ENCODE measurements at regions not wholly inside any gene's neighbourhood (a gene's known extent, or its start where the extent isn't known, plus 50 kb on each side); places are given as distances from the start of the nearest gene placed in this dataset.
"Not testable (repeated sequence)": the region's sequence is repeated elsewhere in the genome, so short reads cannot be mapped to it uniquely, and the experiment has no call there.

DNA sequence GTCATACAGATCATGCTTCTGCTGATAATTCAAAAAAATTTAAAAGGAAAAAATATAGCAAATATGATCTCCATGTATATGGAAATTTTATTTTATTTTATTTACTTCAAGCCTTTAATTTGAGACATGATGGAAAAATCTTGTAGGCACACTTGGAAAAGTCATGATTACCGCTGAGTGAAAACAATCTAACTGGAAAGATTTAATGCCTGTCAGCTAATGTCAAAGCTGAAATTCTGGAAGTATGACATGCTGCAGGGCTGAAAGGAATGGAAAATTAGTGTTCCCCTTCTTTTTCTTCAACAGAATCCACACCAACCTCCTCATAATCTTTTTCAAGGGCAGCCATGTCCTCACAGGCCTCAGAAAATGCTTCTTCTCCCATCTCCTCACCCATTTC lies 58.2 kb downstream of the RPRM start:
- no peak for DNase-seq

DNA sequence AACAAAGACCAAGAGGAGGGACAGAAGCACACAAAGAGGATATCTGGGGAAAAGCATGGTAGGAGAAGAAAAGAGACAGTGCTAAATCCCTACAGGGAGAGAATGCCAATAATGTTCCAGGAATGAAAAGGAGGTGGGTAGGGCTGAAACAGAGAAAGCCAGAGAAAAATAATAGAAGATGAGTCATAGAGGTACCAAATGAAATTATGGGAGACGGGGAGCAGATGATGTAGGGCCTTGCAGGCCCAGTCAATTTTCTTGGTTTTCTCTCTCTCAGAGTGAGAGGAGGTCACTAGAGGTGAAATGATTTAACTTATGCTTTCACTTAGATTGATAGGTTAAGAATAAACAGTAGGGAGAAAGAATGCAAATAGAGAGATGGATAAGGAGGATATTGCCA lies 61.5 kb downstream of the RPRM start:
- DNase-seq = no peak

DNA sequence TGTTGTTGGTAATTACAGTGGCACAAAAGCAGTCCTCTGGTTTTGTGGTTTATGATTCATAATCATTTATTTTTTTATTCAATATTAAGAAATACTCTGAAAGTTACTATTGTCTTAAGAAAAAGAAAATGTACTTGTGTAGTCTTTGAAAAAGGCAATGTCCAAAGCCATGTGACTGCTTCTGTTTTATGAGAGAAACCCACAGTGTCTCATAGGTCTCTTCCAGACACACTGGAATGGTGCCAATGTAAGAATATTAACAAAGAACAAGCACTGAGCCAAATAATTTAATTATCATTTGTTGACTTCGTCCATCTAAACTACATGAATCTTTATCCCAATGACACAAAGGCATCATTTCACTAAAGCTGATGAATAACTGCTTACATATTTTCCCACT lies 62.5 kb downstream of the RPRM start:
- DNase-seq = no peak

DNA sequence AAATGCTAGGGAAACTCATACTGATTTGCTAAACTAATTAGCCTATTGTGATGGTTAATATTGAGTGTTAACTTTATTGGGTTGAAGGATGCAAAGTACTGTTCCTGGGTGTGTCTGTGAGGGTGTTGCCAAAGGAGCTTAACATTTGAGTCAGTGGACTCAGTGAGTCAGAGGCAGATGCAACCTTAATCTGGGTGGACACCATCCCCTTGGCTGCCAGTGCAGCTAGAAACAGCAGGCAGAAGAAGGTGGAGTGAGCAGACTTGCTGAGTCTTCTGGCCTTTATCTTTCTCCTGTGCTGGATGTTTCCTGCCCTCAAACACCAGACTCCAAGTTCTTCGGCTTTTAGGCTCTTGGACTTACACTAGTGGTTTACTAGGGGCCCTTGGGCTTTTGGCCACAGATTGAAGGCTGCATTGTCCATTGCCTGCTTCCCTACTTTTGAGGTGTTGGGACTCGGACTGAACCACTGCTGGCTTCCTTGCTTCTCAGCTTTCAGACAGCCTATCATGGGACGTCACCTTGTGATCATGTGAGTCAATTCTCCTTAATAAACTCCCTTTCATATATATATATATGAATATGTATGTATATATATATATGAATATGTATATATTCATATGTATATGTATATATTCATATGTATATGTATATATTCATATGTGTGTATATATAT lies 69.7 kb downstream of the RPRM start:
- DNase-seq = no peak

DNA sequence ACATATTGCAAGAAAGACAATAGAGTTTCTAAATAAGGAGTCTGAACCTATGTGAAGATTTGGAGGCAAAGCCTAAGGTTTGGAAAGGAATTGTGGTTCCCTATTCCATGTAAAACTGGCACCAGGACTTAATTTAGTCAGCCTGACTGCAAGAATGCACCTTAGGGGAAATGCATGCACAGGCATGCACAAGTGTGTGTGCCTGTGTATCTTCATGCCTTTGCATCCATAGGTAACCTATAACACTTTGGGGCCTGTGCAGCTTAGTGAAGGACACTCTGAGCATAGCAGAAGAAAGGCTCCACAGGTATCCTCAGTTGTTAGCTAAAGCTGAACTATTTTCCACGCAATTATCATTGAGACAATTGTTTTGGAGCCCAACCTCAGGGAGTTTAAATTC lies 73.4 kb downstream of the RPRM start:
- no peak for DNase-seq

DNA sequence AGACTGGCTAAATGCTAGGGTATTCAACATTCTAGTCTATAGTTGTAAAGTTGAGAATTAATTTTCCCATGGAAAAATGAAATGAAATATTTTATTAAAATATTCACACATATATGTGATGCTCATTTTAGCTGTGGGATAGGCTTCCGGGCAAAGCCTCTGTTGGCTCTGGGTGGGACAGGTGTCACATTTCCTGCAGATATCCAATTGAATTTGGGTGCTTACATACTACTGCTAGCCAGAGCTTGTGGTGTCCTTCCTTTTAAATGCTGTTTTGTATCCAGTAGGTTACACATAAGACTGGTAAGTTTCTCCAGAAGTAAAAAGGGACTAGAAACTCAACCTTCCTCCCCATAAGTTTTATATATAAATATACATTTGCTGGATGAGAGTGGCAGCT lies 73.8 kb downstream of the RPRM start:
- no peak for DNase-seq

DNA sequence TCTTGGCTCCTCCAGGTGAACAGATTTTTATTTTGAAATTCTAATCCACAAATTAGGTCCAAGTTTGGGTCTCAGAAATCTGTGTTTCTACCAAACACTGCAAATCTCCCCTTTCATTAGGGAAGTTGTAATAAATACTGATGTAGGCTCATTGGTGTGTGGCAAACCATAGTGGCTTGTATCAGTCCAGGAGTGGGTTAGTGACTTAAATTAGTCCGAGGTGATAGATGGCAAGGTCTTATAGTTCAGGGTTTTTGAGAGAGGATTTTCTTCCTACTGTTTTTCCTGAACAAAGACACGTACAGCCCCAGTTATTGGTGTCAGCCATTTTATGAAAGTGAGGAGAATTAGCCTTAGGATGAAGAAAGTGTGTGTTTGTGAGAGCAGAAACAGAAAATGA lies 74.6 kb downstream of the RPRM start:
- no peak for DNase-seq

DNA sequence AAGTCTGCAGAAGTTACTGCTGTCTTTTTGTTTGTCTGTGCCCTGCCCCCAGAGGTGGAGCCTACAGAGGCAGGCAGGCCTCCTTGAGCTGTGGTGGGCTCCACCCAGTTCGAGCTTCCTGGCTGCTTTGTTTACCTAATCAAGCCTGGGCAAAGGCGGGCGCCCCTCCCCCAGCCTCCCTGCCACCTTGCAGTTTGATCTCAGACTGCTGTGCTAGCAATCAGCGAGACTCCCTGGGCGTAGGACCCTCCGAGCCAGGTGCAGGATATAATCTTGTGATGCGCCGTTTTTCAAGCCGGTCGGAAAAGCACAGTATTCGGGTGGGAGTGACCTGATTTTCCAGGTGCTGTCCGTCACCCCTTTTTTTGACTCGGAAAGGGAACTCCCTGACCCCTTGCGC lies 75.2 kb downstream of the RPRM start:
- DNase-seq = not testable (repeated sequence)

DNA sequence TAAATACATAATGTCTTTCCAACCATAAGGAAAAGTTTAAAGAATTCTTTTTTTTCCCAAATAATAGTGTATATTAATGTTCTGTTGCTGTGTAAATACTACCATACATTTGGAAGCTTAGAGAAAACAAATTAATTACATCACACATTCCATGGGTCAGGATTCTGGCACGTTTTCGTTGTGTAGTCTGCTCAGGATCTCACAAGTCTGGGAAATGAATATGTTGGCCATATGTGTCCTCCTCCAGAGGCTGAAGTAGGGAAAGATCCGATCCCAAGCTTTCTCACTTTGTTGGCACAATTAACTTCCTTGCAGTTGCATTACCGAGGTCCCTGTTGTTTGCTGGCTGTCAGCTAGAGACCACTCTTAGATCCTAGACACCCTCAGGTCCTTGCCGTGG lies 83.9 kb downstream of the RPRM start:
- DNase-seq = no peak

DNA sequence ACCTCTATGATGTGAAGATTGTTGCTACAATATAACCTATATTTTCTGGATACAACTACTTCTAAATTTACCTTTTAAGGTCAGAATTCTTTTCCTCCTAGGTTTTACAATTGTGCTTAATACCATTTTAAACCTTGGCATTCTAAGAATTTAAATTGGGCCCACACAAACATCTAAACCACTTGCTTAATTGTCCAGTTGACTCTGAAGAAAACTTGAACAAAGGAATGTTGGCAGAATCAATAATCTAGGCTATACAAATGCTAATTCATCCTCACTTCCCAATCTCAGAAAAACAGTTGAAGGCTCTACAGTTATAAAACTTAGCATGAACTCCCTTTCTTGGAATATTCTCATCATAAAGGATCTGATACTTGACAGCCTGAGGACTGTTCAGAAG lies 84.3 kb downstream of the RPRM start:
- DNase-seq = no peak

DNA sequence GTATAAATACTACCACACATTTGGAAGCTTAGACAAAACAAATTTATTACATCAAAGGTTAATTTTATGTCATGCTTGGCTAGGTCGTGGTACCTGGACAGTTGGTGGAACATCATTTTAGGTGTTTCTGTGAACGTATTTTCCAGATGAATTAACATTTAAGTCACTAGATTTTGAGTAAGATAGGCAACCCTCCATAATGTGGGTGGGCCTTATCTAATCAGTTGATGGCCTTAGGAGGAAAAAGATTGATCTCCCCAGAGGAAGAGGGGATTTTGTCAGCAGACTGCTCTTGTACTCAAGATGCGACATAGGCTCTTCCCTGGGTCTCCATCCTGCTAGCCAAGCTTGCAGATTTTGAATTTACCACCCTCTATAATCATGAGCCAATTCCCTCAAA lies 85.0 kb downstream of the RPRM start:
- DNase-seq = no peak

DNA sequence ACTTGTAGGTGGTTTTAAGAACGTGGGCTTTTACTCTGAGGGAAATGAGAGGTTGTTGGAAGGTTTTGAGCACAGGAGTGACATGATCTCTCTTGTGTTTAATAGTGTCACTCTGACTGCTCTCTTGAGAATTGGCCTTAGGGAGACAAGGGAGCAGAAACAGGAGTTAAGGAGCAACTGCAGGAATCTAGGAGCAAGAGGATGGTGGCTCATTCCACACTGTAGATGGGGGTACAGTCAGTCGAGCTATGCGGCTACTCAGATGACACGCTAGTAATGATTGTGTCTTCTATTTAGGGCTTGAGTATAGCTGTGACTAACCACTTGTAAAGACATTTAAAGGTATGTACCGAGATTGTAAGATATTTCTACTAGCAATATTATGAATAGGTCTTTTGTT lies 87.4 kb downstream of the RPRM start:
- DNase-seq = no peak

DNA sequence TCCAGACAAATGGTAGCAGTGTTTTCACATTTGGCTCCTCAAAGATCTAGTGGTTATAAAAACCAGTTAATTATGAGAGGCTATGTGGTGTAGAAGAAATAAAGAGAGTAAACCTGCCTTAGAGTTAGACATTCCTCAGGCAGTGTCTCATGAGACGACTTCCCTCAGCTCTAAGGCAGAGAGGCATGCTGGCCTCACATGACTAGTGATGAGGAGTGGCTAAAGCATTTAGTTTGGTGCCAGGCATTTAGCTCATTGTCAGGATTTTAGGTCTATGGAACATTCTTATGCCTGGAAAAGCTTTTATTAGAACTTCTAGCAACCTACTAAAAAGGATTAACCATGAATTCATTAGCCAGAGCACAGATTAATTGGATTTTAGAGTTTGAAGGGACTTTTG lies 90.3 kb downstream of the RPRM start:
- no peak for DNase-seq

DNA sequence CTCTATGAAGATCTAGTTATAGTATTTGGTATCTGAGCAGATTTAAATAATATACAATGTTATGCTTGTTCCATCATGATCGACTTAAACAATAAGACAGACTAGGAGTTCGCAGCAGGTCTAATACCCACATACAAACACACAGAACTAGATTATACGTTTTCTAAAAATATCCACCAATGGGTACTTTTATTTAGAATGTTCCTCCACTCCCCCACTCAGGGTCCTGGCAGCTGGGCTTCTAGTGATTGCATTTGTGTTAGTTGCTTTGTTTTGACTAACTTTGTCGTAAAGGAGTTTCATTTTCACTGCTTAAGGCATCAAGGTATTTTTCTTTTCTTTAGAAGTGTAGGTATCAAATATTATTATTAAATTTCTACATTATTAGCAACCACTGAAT lies 91.4 kb downstream of the RPRM start:
- no peak for DNase-seq

DNA sequence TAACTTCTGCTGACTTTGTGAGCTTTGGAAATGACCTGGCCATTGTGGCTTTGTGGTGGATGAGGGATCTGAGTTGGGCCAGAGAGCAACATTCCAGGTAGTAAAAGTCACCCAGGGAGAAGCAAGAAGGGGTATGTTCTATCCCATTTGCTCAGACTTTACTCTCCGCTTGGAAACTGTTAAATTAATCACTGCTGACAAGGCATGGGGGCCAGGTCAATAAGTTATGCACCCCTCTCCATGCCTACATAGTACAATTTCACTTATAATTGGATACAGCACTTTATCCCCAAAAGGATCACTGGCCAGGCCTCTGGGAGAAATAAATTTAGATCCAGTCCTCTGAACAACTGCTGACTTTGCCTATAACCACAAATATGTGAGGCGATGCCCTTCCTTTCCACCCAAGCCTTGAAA lies 92.1 kb downstream of the RPRM start:
- no peak for DNase-seq

DNA sequence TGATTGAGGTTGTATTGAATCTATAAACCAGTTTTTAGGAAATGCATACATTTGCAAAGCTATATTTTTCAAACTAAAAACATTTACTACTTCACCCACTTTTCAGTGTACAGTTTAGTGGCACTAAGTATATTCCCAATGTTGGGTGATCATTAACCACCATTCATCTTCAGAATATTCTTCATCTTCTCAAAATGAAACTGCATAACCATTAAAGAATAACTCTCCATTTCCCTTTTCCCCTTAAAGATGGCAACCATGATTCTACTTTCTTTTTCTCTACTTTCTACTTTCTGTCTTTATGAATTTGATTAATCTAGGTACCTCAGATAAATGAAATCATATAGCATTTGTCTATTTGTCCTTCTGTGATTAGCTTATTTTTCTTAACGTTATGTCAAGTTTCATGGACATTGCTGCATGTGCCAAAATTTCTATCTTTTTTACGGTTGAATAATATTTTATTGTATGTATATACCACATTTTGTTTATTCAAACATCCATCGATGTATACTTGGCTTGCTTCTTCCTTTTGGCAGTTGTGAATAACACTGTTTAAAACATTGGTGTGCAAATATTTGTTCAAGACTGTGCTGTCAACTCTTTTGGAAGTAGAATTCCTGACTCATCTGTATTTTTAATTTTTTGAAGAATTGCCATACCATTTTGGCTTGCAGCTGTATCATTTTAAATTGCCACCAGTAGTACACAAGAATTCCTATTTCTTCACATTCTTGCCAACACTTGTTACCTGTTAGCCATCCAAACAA lies 104.9 kb downstream of the RPRM start:
- DNase-seq = no peak

DNA sequence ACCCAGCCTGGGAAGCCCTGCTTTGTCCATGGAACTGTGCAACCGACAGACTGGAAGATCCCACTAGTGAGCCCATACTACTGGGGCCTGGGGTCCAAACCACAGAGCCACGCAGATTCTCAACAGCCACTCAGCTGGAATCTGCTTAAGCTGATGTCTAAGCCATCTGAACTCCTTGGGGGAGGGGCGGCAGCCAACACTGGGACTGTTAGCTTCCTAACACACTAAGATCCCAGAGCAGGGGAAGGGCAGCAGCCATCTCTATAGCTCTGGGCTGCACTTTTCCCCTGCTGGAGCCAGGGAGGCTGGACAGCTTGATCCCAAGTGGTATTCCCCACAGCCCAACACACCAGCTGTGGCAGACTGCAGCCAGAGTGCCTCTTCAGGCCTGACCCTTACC lies 118.3 kb downstream of the RPRM start:
- no peak for DNase-seq

DNA sequence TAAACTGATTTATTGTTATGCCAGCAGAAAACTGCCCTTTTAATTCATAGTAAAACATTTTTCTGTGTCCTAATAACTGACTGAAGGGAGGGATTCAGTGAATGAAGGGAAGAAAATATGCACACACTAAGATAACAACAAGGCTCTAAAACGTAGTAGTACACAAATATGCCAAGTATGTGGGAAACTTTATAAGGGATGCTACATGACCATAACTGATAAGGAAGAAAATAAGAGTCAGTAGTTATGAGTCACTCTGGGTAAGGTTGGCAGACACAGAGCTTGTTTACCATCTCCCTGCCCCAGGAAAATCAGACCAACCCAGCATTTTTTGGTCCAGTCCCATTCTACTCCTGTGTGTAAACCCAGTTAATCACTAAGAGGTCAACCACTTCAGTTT lies 124.2 kb downstream of the RPRM start:
- DNase-seq = no peak

DNA sequence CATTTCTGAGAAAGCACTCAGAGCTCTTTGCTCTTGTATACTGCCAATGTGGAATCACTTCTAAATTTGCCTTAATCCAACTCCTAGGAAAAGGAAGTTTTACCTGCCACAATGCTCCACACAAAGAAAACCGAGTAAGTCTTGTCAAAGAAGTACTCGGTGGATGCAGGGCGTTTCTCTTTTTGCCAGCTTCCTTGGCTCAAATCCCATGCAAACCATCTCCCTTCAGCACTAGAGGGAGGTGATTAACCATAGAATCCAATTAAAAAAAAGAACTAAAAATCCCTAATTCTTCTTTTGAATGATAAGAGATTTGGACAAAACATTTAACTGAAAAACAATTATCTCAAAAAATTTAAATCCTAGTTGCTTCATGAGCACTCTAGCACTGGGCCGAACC lies 129.0 kb downstream of the RPRM start:
- no peak for DNase-seq

DNA sequence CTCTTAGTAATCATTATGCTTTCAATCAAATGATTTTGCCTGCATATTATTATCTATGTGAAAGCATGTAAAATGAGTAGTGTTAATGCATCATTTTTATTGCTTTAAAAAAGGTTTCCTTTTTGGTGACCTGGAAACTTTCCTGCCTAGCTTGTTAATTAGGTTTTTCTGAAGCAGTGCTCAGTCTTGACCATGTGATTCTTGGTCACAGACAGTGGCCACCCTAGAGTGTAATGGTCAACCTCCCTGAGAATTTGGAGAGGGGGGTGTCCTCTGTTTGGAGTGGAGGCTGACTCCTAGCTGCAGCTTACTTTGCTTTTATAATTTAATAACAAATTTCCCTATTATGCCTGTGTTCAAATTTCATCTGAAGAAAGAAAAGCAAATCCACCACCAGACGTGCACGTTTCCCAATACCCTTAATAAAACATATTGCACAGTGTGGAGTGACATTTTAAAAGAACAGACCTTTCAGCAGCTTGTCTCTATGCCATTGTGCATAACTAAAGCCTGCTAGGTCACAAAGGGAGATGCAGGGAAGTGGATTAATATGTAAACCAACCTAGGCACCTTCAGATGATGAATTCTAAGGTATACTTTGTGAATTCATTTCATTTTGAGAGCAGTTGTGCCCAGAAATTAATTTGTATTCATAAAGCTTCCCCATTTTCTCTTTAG lies 130.6 kb downstream of the RPRM start:
- no peak for DNase-seq

DNA sequence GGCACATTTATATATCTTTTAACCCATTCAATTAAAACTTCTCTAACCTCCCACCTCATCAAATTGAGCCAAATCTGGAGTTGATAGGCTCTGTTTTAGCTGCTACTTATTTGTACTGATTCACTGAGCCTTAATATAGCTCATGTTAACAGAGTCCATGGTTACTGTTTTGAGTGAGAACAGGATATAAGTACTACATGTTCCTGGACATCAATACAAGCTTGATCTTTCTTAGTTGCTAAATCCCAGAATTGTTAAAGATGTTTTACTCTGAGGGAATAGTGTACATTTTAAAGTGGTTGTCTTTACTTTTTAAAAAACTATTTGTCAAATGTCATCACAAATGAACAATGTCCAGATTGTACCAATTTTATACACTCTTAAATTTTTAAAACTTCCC lies 157.7 kb downstream of the RPRM start:
- no peak for DNase-seq

DNA sequence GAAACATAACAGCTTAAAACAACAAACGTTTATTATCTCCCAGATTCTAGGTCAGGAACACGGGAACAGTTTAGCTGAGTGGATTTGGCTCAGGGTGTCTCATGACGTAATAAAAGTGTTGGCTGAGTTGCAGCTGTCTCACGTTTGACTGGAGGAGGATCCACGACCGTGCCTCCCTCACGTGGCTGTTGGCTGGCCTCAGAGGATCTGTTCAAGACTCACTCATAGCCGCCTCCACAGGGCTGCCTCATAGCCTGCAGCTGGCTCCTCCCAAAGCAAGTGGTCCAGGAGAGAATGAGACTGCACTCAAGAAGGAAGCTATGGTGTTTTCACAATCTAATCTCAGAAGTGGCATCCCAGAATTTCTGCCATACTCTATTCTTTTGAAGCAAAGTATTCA lies 167.1 kb downstream of the RPRM start:
- DNase-seq = no peak

DNA sequence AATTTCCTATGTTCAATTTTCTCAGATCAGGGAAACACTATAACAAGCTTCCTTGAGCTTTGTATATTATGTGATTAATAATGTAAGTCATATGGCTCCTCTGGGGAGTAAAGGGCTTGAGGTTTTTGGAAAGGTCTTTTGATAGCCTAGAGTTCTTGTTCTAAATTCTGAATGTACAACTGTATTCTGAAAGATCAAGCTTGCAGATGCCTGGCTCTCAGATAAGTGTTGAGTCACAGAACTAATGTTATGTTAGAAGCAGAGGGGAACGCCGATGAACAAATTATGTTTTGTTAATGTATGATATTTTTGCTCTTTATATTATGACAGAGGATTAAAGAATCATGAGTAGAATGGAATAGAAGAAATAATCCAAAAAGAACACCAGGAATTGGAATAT lies 170.1 kb downstream of the RPRM start:
- DNase-seq = no peak

DNA sequence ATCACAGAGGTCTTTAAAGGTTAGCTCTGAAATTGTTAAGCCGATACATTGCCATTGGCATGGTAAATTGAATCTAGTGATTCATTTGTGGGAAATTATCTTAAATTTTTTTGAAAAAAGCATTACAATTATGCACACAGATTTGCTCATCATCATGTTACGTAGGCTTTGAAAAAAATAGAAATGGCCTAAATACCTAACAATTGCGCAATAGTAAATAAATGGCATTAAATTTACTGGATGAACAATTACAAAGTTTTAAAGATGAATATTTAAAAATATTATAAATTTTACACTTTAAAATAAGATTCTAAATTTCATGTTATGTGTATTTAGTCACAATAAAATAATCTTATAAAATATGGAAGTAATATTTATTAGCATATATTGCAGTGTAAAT lies 171.3 kb downstream of the RPRM start:
- no peak for DNase-seq

Data from hematopoietic multipotent progenitor cell treated with erythropoietin and hydrocortisone succinate and interleukin-3 and kit ligand, for 6 days (in vitro differentiated cells).